ENCODE measurements at regions not wholly inside any gene's neighbourhood (a gene's known extent, or its start where the extent isn't known, plus 50 kb on each side); places are given as distances from the start of the nearest gene placed in this dataset.
A peak's percentile ranks its signal among the peaks of the same experiment; 100 is the strongest.

- no peaks in the 10 kb centered on the region for H3K9me3 ChIP-seq
- ChIA-PET CTCF (no interaction called here), POLR2A (no interaction called here)
- no peak overlapping the region for H3K4me2 ChIP-seq
- no peak overlapping the region for H2AFZ ChIP-seq (ENCODE audit: low read depth)
- H3K4me3 ChIP-seq (ENCODE audit: low read depth in 2 of 2, low read length in 1 of 2): no peak overlapping the region
- DNase-seq: no peak
- peak overlapping the region in 1 of 2 experiments; percentile 36; a peak in 1 of 4 replicates for H3K27ac ChIP-seq (ENCODE audit: low read depth in 2 of 2, low read length in 1 of 2)
- H3K9ac ChIP-seq: no peak overlapping the region
- no peaks in the 10 kb centered on the region for H3K36me3 ChIP-seq (replicated peaks in 1 of 2; ENCODE audit: control insufficient read depth in 1 of 2, insufficient read depth in 2 of 2, low read length in 1 of 2)
- H3K27me3 ChIP-seq (ENCODE audit: insufficient read depth): no peaks in the 10 kb centered on the region
- H3F3A ChIP-seq (replicated peaks; ENCODE audit: insufficient read depth): no peaks in the 10 kb centered on the region
- TF ChIP-seq IRF3 (IDR thresholded peaks at IDR 0.05; ENCODE audit: low read depth, low read length) (no peak), MAX (IDR thresholded peaks at IDR 0.05; ENCODE audit: low read depth) (no peak), NFIC (IDR thresholded peaks at IDR 0.05; ENCODE audit: borderline replicate concordance) (no peak), RFX5 (IDR thresholded peaks at IDR 0.05; ENCODE audit: low read length) (no peak), ELF1 (IDR thresholded peaks at IDR 0.05) (no peak), USF2 (IDR thresholded peaks at IDR 0.05; ENCODE audit: borderline replicate concordance, low read depth, low read length) (no peak), TEAD4 (IDR thresholded peaks at IDR 0.05; ENCODE audit: borderline replicate concordance, insufficient read depth) (no peak), POLR2AphosphoS5 (IDR thresholded peaks at IDR 0.05; ENCODE audit: low read depth, low read length) (no peak), NRF1 (IDR thresholded peaks at IDR 0.05; ENCODE audit: low read depth, low read length) (no peak), PBX3 (IDR thresholded peaks at IDR 0.05) (no peak), EZH2phosphoT487 (IDR thresholded peaks at IDR 0.05; ENCODE audit: borderline replicate concordance, low read depth) (no peak)
- no peaks in the 10 kb centered on the region for H3K9me2 ChIP-seq
- H4K20me1 ChIP-seq (ENCODE audit: insufficient read depth): no peaks in the 10 kb centered on the region
- no peaks in the 10 kb centered on the region for H3K4me1 ChIP-seq (ENCODE audit: control insufficient read depth in 1 of 2, insufficient read depth in 2 of 2, low read depth in 1 of 2, low read length in 1 of 2)
- H3K79me2 ChIP-seq (ENCODE audit: insufficient read depth): no peaks in the 10 kb centered on the region
Observed at GRCh38 chrX:116272861-116273260, 102.3 kb downstream of the AGTR2 start.

- Histone ChIP-seq H3K4me1 (ENCODE audit: control insufficient read depth in 1 of 2, insufficient read depth in 2 of 2, low read depth in 1 of 2, low read length in 1 of 2) (no peaks in the 10 kb centered on the region), H3K4me2 (no peak overlapping the region), H4K20me1 (ENCODE audit: insufficient read depth) (no peaks in the 10 kb centered on the region), H3F3A (replicated peaks; ENCODE audit: insufficient read depth) (no peaks in the 10 kb centered on the region), H3K9me2 (no peaks in the 10 kb centered on the region), H3K4me3 (ENCODE audit: low read depth in 2 of 2, low read length in 1 of 2) (no peak overlapping the region), H3K27ac (ENCODE audit: low read depth in 2 of 2, low read length in 1 of 2) (no peak overlapping the region), H3K36me3 (replicated peaks in 1 of 2; ENCODE audit: control insufficient read depth in 1 of 2, insufficient read depth in 2 of 2, low read length in 1 of 2) (no peaks in the 10 kb centered on the region), H3K79me2 (ENCODE audit: insufficient read depth) (no peaks in the 10 kb centered on the region), H3K9me3 (no peaks in the 10 kb centered on the region), H3K9ac (no peak overlapping the region), H2AFZ (ENCODE audit: low read depth) (no peak overlapping the region), H3K27me3 (ENCODE audit: insufficient read depth) (no peaks in the 10 kb centered on the region)
- WGBS (ENCODE audit: low lambda C conversion rate): 24% methylated on average over 1 of the region's 1 CpG
- CTCF ChIA-PET: no interaction called here
- POLR2A ChIA-PET: no interaction called here
- no peak for DNase-seq
- TF ChIP-seq RFX5 (IDR thresholded peaks at IDR 0.05; ENCODE audit: low read length) (no peak), TEAD4 (IDR thresholded peaks at IDR 0.05; ENCODE audit: borderline replicate concordance, insufficient read depth) (no peak), FOXM1 (IDR thresholded peaks at IDR 0.05; ENCODE audit: low read depth) (no peak), REST (IDR thresholded peaks at IDR 0.05; ENCODE audit: low read depth, low read length) (no peak)
Observed at GRCh38 chrX:116276261-116276660, 105.7 kb downstream of the AGTR2 start.

Measured in SK-N-SH (cell line).